GM23248 (cell line): ENCODE measurements at regions not wholly inside any gene's neighbourhood (a gene's known extent, or its start where the extent isn't known, plus 50 kb on each side); places are given as distances from the start of the nearest gene placed in this dataset.

Experiments
- DNase-seq: peaks from one replicate; pipeline ENCODE4 v3.0.0-alpha.2; 2015
- H2AFZ ChIP-seq: fragments of 200-600 bp; sonication (generic); 2 replicates; pipeline ENCODE4 v1.6.1; 2016; ENCODE audit warnings: antibody characterized with exemption
- H3F3A ChIP-seq: fragments of 200-600 bp; sonication (generic); 2 replicates; pipeline ENCODE4 v1.6.1; 2016; ENCODE audit warnings: mild to moderate bottlenecking, antibody characterized with exemption, mixed run types; ENCODE audit not compliant: insufficient read depth
- H3K27ac ChIP-seq: fragments of 200-600 bp; sonication (generic); 2 replicates; pipeline ENCODE4 v1.5.1; 2016; ENCODE audit warnings: mild to moderate bottlenecking
- H3K27me3 ChIP-seq: fragments of 200-600 bp; sonication (generic); replicated peaks from 2 replicates; pipeline ENCODE4 v1.6.1; 2016; ENCODE audit warnings: mild to moderate bottlenecking; ENCODE audit not compliant: insufficient read depth
- H3K36me3 ChIP-seq: fragments of 200-600 bp; sonication (generic); 2 replicates; pipeline ENCODE4 v1.6.1; 2016; ENCODE audit warnings: low read depth, mild to moderate bottlenecking
- H3K4me1 ChIP-seq: fragments of 200-600 bp; sonication (generic); 2 replicates; pipeline ENCODE4 v1.6.1; 2016; ENCODE audit warnings: mild to moderate bottlenecking; ENCODE audit not compliant: insufficient read depth
- H3K4me2 ChIP-seq: fragments of 200-600 bp; sonication (generic); one replicate; pipeline ENCODE4 v1.6.1; 2016; ENCODE audit warnings: mild to moderate bottlenecking; ENCODE audit not compliant: unreplicated experiment
- H3K4me3 ChIP-seq: fragments of 200-600 bp; sonication (generic); 2 replicates; pipeline ENCODE4 v1.5.1; 2016; ENCODE audit warnings: mild to moderate bottlenecking
- H3K79me2 ChIP-seq: fragments of 200-600 bp; sonication (generic); 2 replicates; pipeline ENCODE4 v1.6.1; 2016; ENCODE audit warnings: mild to moderate bottlenecking; ENCODE audit not compliant: insufficient read depth
- H3K9ac ChIP-seq: fragments of 200-600 bp; sonication (generic); 2 replicates; pipeline ENCODE4 v1.6.1; 2016; ENCODE audit warnings: mild to moderate bottlenecking
- H3K9me2 ChIP-seq: fragments of 200-600 bp; sonication (generic); 2 replicates; pipeline ENCODE4 v1.6.1; 2016; ENCODE audit warnings: mixed run types, mild to moderate bottlenecking, moderate library complexity; ENCODE audit not compliant: insufficient read depth
- H3K9me3 ChIP-seq: fragments of 200-600 bp; sonication (generic); one replicate; pipeline ENCODE4 v1.6.1; 2017; ENCODE audit warnings: low read depth
- H4K20me1 ChIP-seq: fragments of 200-600 bp; sonication (generic); 2 replicates; pipeline ENCODE4 v1.6.0; 2016; ENCODE audit not compliant: insufficient read depth
- EZH2 ChIP-seq: fragments of 200-600 bp; sonication (generic); IDR thresholded peaks from 2 replicates; pipeline ENCODE4 v1.6.1; 2018; ENCODE audit warnings: antibody characterized with exemption, mild to moderate bottlenecking; ENCODE audit not compliant: insufficient read depth, poor library complexity, severe bottlenecking
- EZH2phosphoT487 ChIP-seq: fragments of 200-600 bp; sonication (generic); IDR thresholded peaks from 2 replicates; pipeline ENCODE4 v1.6.1; 2018; ENCODE audit warnings: antibody characterized with exemption, moderate library complexity, mild to moderate bottlenecking, low read depth; ENCODE audit not compliant: insufficient read depth
- WGBS, 2 experiments: methylation state at CpG; one replicate each; pipeline ENCODE4 v1.1.6; 2015 to 2017; ENCODE audit warnings: low lambda C conversion rate in 2 of 2, low coverage in 1 of 2; ENCODE audit errors: missing lambda C conversion rate in 2 of 2; 5-methylcytosine and 5-hydroxymethylcytosine counted together
- in situ Hi-C: fragments of 300-500 bp; cut with MboI; formaldehyde crosslinking; loops from 2 replicates; pipeline ENCODE4 v1.15.0; 2020

GRCh38 chr17:70577456-70577855 lies 408.1 kb downstream of the KCNJ2 start:
- no peaks in the 10 kb centered on the region for H3K27me3 ChIP-seq
- no peak for DNase-seq
- 74 to 80% methylated on average over 20 of the region's 20 CpGs for WGBS, 2 experiments
- H3F3A ChIP-seq = no peaks in the 10 kb centered on the region
- no peak overlapping the region for H2AFZ ChIP-seq
- in situ Hi-C loops = no loop called here
- H3K9ac ChIP-seq = no peak overlapping the region
- no peaks in the 10 kb centered on the region for H3K9me3 ChIP-seq
- no peak overlapping the region for H3K4me3 ChIP-seq
- no peaks in the 10 kb centered on the region for H3K36me3 ChIP-seq
- no peaks in the 10 kb centered on the region for H3K79me2 ChIP-seq
- H3K4me1 ChIP-seq = no peaks in the 10 kb centered on the region
- H3K9me2 ChIP-seq = no peaks in the 10 kb centered on the region
- H3K27ac ChIP-seq = no peak overlapping the region
- H4K20me1 ChIP-seq = no peaks in the 10 kb centered on the region
- no peak overlapping the region for H3K4me2 ChIP-seq
- TF ChIP-seq EZH2 = no peak
- TF ChIP-seq EZH2phosphoT487 = no peak

- TF ChIP-seq EZH2 = no peak
- TF ChIP-seq EZH2phosphoT487 = no peak
- no peaks in the 10 kb centered on the region for H3K79me2 ChIP-seq
- 45 to 50% methylated on average over 3 of the region's 3 CpGs for WGBS, 2 experiments
- no peaks in the 10 kb centered on the region for H3K9me3 ChIP-seq
- no peaks in the 10 kb centered on the region for H3K4me1 ChIP-seq
- in situ Hi-C loops = no loop called here
- H3F3A ChIP-seq = no peaks in the 10 kb centered on the region
- DNase-seq = no peak
- H3K4me3 ChIP-seq = no peak overlapping the region
- H3K9ac ChIP-seq = no peak overlapping the region
- no peaks in the 10 kb centered on the region for H3K27me3 ChIP-seq
- H4K20me1 ChIP-seq = no peaks in the 10 kb centered on the region
- H2AFZ ChIP-seq = no peak overlapping the region
- H3K9me2 ChIP-seq = no peaks in the 10 kb centered on the region
- H3K4me2 ChIP-seq = no peak overlapping the region
- no peak overlapping the region for H3K27ac ChIP-seq
- H3K36me3 ChIP-seq = no peaks in the 10 kb centered on the region
Observed at GRCh38 chr17:70581459-70581858, 412.1 kb downstream of the KCNJ2 start.

- DNase-seq = no peak
- Histone ChIP-seq H3F3A (no peaks in the 10 kb centered on the region), H3K36me3 (no peaks in the 10 kb centered on the region), H3K9me2 (no peaks in the 10 kb centered on the region), H2AFZ (no peak overlapping the region), H3K9ac (no peak overlapping the region), H4K20me1 (no peaks in the 10 kb centered on the region), H3K4me1 (no peaks in the 10 kb centered on the region), H3K9me3 (no peaks in the 10 kb centered on the region), H3K27ac (no peak overlapping the region), H3K4me3 (no peak overlapping the region), H3K27me3 (no peaks in the 10 kb centered on the region), H3K79me2 (no peaks in the 10 kb centered on the region), H3K4me2 (no peak overlapping the region)
- 62 to 68% methylated on average over 1 of the region's 1 CpG for WGBS, 2 experiments
- in situ Hi-C loops = no loop called here
- TF ChIP-seq EZH2 = no peak
- TF ChIP-seq EZH2phosphoT487 = no peak
Observed at GRCh38 chr17:70582777-70583176, 413.4 kb downstream of the KCNJ2 start.

GRCh38 chr17:70584255-70584654 lies 414.9 kb downstream of the KCNJ2 start:
- Histone ChIP-seq H3K79me2 (no peaks in the 10 kb centered on the region), H2AFZ (no peak overlapping the region), H3F3A (no peaks in the 10 kb centered on the region), H3K27ac (no peak overlapping the region), H3K4me2 (no peak overlapping the region), H3K27me3 (no peaks in the 10 kb centered on the region), H3K9me3 (no peaks in the 10 kb centered on the region), H4K20me1 (no peaks in the 10 kb centered on the region), H3K4me1 (no peaks in the 10 kb centered on the region), H3K36me3 (no peaks in the 10 kb centered on the region), H3K9ac (no peak overlapping the region), H3K9me2 (no peaks in the 10 kb centered on the region), H3K4me3 (no peak overlapping the region)
- TF ChIP-seq EZH2 (no peak), EZH2phosphoT487 (no peak)
- 28 to 38% methylated on average over 4 of the region's 4 CpGs for WGBS, 2 experiments
- no peak for DNase-seq
- in situ Hi-C loops = no loop called here

GRCh38 chr17:70588003-70588402 lies 418.7 kb downstream of the KCNJ2 start:
- Histone ChIP-seq H3K4me2 (no peak overlapping the region), H3K9me3 (no peaks in the 10 kb centered on the region), H4K20me1 (no peaks in the 10 kb centered on the region), H3F3A (no peaks in the 10 kb centered on the region), H3K9me2 (no peaks in the 10 kb centered on the region), H3K27ac (no peak overlapping the region), H3K36me3 (no peaks in the 10 kb centered on the region), H2AFZ (no peak overlapping the region), H3K79me2 (no peaks in the 10 kb centered on the region), H3K4me3 (no peak overlapping the region), H3K27me3 (no peaks in the 10 kb centered on the region), H3K9ac (no peak overlapping the region), H3K4me1 (no peaks in the 10 kb centered on the region)
- in situ Hi-C loops = no loop called here
- 78 to 83% methylated on average over 2 of the region's 2 CpGs for WGBS, 2 experiments
- DNase-seq = no peak
- no peak for TF ChIP-seq EZH2phosphoT487
- no peak for TF ChIP-seq EZH2
